H1 (cell line): ENCODE measurements at regions not wholly inside any gene's neighbourhood (a gene's known extent, or its start where the extent isn't known, plus 50 kb on each side); places are given as distances from the start of the nearest gene placed in this dataset.
A peak's percentile ranks its signal among the peaks of the same experiment; 100 is the strongest.

Experiments
- CTCF ChIA-PET: fragments of 300-600 bp; sonication (Branson Sonifier 250); formaldehyde crosslinking; loops from one replicate; lab custom pipeline; 2021; ENCODE audit not compliant: partially characterized antibody; lab: Charles Lee
- POLR2A ChIA-PET: fragments of 300-600 bp; sonication (Branson Sonifier 250); formaldehyde crosslinking; loops from one replicate; lab custom pipeline; 2021; ENCODE audit warnings: inconsistent platforms; ENCODE audit not compliant: partially characterized antibody; lab: Charles Lee
- DNase-seq, 2 experiments: peaks; one replicate each; pipeline versions ENCODE4 v3.0.0 to v3.0.0-alpha.2; 2010 to 2022; ENCODE audit warnings: low spot score in 2 of 2, low read depth in 1 of 2, mixed read lengths in 1 of 2
- FAIRE-seq: peaks from 2 replicates; lab custom pipeline; 2011; peaks lifted over from hg19 to GRCh38; lab: Jason Lieb, UNC
- H2AFZ ChIP-seq: 2 replicates; pipeline ENCODE4 v1.8.1; 2012; ENCODE audit warnings: low read length, inconsistent platforms
- H2AK5ac ChIP-seq: 2 replicates; pipeline ENCODE4 v1.6.1; 2013; ENCODE audit warnings: low read depth, low read length
- H2BK120ac ChIP-seq: replicated peaks from 2 replicates; pipeline ENCODE3; 2013; ENCODE audit warnings: low read depth, low read length, inconsistent platforms
- H2BK12ac ChIP-seq: 2 replicates; pipeline ENCODE4 v1.6.1; 2013; ENCODE audit warnings: low read depth, low read length
- H2BK15ac ChIP-seq: 2 replicates; pipeline ENCODE4 v1.6.1; 2013; ENCODE audit warnings: low read length
- H2BK20ac ChIP-seq: 2 replicates; pipeline ENCODE4 v1.6.1; 2013; ENCODE audit warnings: low read length
- H2BK5ac ChIP-seq: 2 replicates; pipeline ENCODE4 v1.6.1; 2013; ENCODE audit warnings: low read depth, low read length
- H3K14ac ChIP-seq: 2 replicates; pipeline ENCODE4 v1.6.1; 2013; ENCODE audit warnings: inconsistent platforms; ENCODE audit not compliant: insufficient read length
- H3K18ac ChIP-seq: 2 replicates; pipeline ENCODE4 v1.6.1; 2013; ENCODE audit warnings: low read length; ENCODE audit errors: extremely low read depth
- H3K23ac ChIP-seq: 2 replicates; pipeline ENCODE4 v1.6.1; 2013; ENCODE audit warnings: inconsistent platforms; ENCODE audit not compliant: insufficient read length
- H3K23me2 ChIP-seq: 2 replicates; pipeline ENCODE4 v1.6.1; 2013; ENCODE audit warnings: low read depth, low read length
- H3K27ac ChIP-seq: 2 replicates; pipeline ENCODE4 v1.6.1; 2011; ENCODE audit warnings: low read depth, low read length, inconsistent platforms
- H3K27me3 ChIP-seq, 4 experiments: replicated peaks in 1 of 4; 1 replicate in 1 of 4; 2 replicates in 3 of 4; pipeline versions ENCODE4 v1.6.1 to v1.8.1; 2011 to 2013; ENCODE audit warnings: low read length in 3 of 4, mild to moderate bottlenecking in 3 of 4, inconsistent platforms in 2 of 4, mixed read lengths in 2 of 4, moderate library complexity in 1 of 4; ENCODE audit not compliant: control insufficient read depth in 3 of 4, insufficient read depth in 3 of 4; ENCODE audit errors: extremely low read depth in 1 of 4
- H3K36me3 ChIP-seq, 4 experiments: 2 replicates each; pipeline versions ENCODE4 v1.6.1 to v1.8.1; 2011 to 2013; ENCODE audit warnings: mild to moderate bottlenecking in 4 of 4, low read length in 3 of 4, moderate library complexity in 2 of 4, control low read depth in 1 of 4, inconsistent platforms in 1 of 4; ENCODE audit not compliant: insufficient read depth in 4 of 4, control insufficient read depth in 2 of 4
- H3K4ac ChIP-seq: replicated peaks from 2 replicates; pipeline ENCODE3; 2013; ENCODE audit warnings: low read length, low read depth, mixed read lengths, inconsistent platforms; ENCODE audit not compliant: insufficient read length
- H3K4me1 ChIP-seq, 4 experiments: replicated peaks in 1 of 4; 1 replicate in 1 of 4; 2 replicates in 3 of 4; pipeline versions ENCODE4 v1.6.1 to v1.8.1; 2011 to 2013; ENCODE audit warnings: low read length in 3 of 4, inconsistent platforms in 2 of 4, mixed read lengths in 1 of 4; ENCODE audit not compliant: insufficient read depth in 4 of 4, control insufficient read depth in 3 of 4
- H3K4me2 ChIP-seq, 2 experiments: 2 replicates each; pipeline versions ENCODE4 v1.6.1 to v1.8.1; 2011 to 2013; ENCODE audit warnings: low read depth in 2 of 2, low read length in 2 of 2, control low read depth in 1 of 2, inconsistent platforms in 1 of 2, mild to moderate bottlenecking in 1 of 2; ENCODE audit not compliant: insufficient read depth in 1 of 2
- H3K4me3 ChIP-seq, 4 experiments: fragments of 200-600, 300-600 bp in 1 of 4; sonication (generic), shearing (Covaris generic), sonication (Bioruptor Twin) in 1 of 4; 2 replicates each; pipeline versions ENCODE4 v1.5.1 to v1.8.1; 2011 to 2016; ENCODE audit warnings: low read length in 4 of 4, low read depth in 3 of 4, control low read depth in 2 of 4, inconsistent platforms in 2 of 4, mild to moderate bottlenecking in 2 of 4, mixed read lengths in 1 of 4, moderate library complexity in 1 of 4; ENCODE audit not compliant: insufficient read depth in 2 of 4; ENCODE audit errors: extremely low read depth in 1 of 4
- H3K56ac ChIP-seq: replicated peaks from 2 replicates; pipeline ENCODE3; 2013; ENCODE audit warnings: low read depth, mild to moderate bottlenecking, mixed read lengths, low read length, inconsistent platforms; ENCODE audit not compliant: insufficient read length
- H3K79me1 ChIP-seq: 2 replicates; pipeline ENCODE4 v1.6.1; 2013; ENCODE audit warnings: low read depth, low read length, control low read depth
- H3K79me2 ChIP-seq, 2 experiments: 2 replicates each; pipeline versions ENCODE4 v1.6.1 to v1.8.1; 2012 to 2013; ENCODE audit warnings: low read length in 2 of 2, mild to moderate bottlenecking in 2 of 2, inconsistent platforms in 1 of 2; ENCODE audit not compliant: insufficient read depth in 2 of 2, control insufficient read depth in 1 of 2
- H3K9ac ChIP-seq, 4 experiments: replicated peaks in 1 of 4; 1 replicate in 1 of 4; 2 replicates in 3 of 4; pipeline versions ENCODE4 v1.6.1 to v1.8.1; 2011 to 2013; ENCODE audit warnings: low read depth in 3 of 4, low read length in 3 of 4, control low read depth in 2 of 4, mild to moderate bottlenecking in 2 of 4, moderate library complexity in 2 of 4, inconsistent platforms in 1 of 4; ENCODE audit errors: extremely low read depth in 1 of 4
- H3K9me3 ChIP-seq, 2 experiments: 2 replicates each; pipeline versions ENCODE4 v1.6.1 to v1.8.1; 2012 to 2013; ENCODE audit warnings: mild to moderate bottlenecking in 2 of 2, moderate library complexity in 2 of 2, control low read depth in 1 of 2, inconsistent platforms in 1 of 2, low read depth in 1 of 2, low read length in 1 of 2, mixed read lengths in 1 of 2; ENCODE audit not compliant: insufficient read depth in 2 of 2
- H4K20me1 ChIP-seq, 2 experiments: replicated peaks in 1 of 2; 2 replicates each; pipeline versions ENCODE3 to v1.8.1; 2011 to 2013; ENCODE audit warnings: inconsistent platforms in 2 of 2, low read length in 2 of 2, mild to moderate bottlenecking in 1 of 2; ENCODE audit not compliant: insufficient read depth in 2 of 2, control insufficient read depth in 1 of 2
- H4K5ac ChIP-seq: 2 replicates; pipeline ENCODE4 v1.6.1; 2013; ENCODE audit warnings: low read length, low read depth, mixed read lengths, inconsistent platforms; ENCODE audit not compliant: insufficient read length
- H4K8ac ChIP-seq: 2 replicates; pipeline ENCODE4 v1.8.0; 2013; ENCODE audit warnings: mild to moderate bottlenecking, moderate library complexity, low read length, inconsistent platforms; ENCODE audit not compliant: insufficient read depth; ENCODE audit errors: extremely low read depth
- H4K91ac ChIP-seq: replicated peaks from 2 replicates; pipeline ENCODE3; 2013; ENCODE audit warnings: low read length, mixed read lengths, inconsistent platforms; ENCODE audit not compliant: insufficient read length
- CHD1 ChIP-seq: IDR thresholded peaks from 2 replicates; pipeline ENCODE4 v1.6.1; 2012; ENCODE audit warnings: low read depth, low read length, improper control_type of control experiment
- KDM1A ChIP-seq: fragments of 200-600, 300-600 bp; sonication (generic); IDR thresholded peaks from 2 replicates; pipeline ENCODE4 v1.7.1; 2016; ENCODE audit warnings: mild to moderate bottlenecking, low read length, borderline replicate concordance
- NANOG ChIP-seq: IDR thresholded peaks from 2 replicates; pipeline ENCODE4 v1.6.1; 2011; ENCODE audit warnings: low read length, low read depth, mild to moderate bottlenecking, inconsistent platforms; ENCODE audit not compliant: insufficient read depth, poor library complexity, severe bottlenecking
- RNF2 ChIP-seq: fragments of 200-900, 300-1000 bp; sonication (generic); IDR thresholded peaks from 2 replicates; pipeline ENCODE4 v1.7.1; 2016; ENCODE audit warnings: borderline replicate concordance, low read depth, mild to moderate bottlenecking, antibody characterized with exemption, low read length; ENCODE audit not compliant: poor library complexity, severe bottlenecking; ENCODE audit errors: missing control alignments
- SIX5 ChIP-seq: IDR thresholded peaks from 2 replicates; pipeline ENCODE4 v1.6.1; 2011; ENCODE audit warnings: mild to moderate bottlenecking, low read depth, low read length
- SP2 ChIP-seq: IDR thresholded peaks from 2 replicates; pipeline ENCODE4 v1.6.1; 2012; ENCODE audit warnings: mild to moderate bottlenecking, low read length, inconsistent platforms
- WGBS, 2 experiments: shearing (Covaris generic) in 1 of 2; methylation state at CpG; one replicate each; pipeline versions ENCODE4 v1.1.6 to v1.1.7; 2013 to 2015; ENCODE audit warnings: low lambda C conversion rate in 2 of 2, mixed read lengths in 2 of 2, inconsistent platforms in 1 of 2, low coverage in 1 of 2, missing lambda C conversion rate in 1 of 2; ENCODE audit not compliant: insufficient replicate concordance in 2 of 2, insufficient coverage in 1 of 2, insufficient read length in 1 of 2; ENCODE audit errors: extremely low coverage in 1 of 2, missing lambda C conversion rate in 1 of 2; 5-methylcytosine and 5-hydroxymethylcytosine counted together

DNA sequence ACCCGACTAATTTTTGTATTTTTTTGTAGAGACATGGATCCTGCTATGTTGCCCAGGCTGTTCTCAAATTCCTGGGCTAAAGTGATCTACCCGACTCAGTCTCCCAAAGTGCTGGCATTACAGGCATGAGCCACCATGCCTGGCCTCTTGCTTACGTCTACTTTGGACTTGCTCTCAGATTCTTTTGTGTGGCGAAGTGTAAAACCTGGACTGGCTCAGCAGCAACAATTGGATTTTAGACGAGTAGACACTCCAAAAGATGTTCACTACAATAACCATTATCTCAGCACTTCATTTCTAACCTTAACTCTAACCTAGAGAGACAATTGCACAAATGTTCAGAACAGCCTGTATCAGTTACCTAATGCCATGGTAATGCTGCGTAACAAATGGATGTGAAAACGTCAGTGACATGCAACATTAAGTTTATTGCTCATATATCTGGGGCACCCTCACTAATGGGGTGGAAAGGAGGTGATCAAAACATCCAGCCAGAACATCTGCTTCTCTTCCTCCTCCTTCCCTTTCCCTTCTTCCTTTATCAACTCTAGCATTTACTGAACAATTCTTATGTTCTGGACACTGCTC is 124.9 kb upstream of the MRI1 start:
- Histone ChIP-seq H3K79me2 (no peaks in the 10 kb centered on the region), H3K79me1 (no peaks in the 10 kb centered on the region), H2AK5ac (no peak overlapping the region), H3K27me3 (no peaks in the 10 kb centered on the region), H2AFZ (no peak overlapping the region), H2BK12ac (no peak overlapping the region), H3K23ac (no peak overlapping the region), H4K5ac (no peak overlapping the region), H3K36me3 (no peaks in the 10 kb centered on the region), H3K56ac (no peak overlapping the region), H2BK120ac (no peak overlapping the region), H3K4me1 (no peaks in the 10 kb centered on the region), H3K4me3 (no peak overlapping the region), H4K8ac (no peak overlapping the region), H3K4ac (no peak overlapping the region), H3K4me2 (no peak overlapping the region), H2BK20ac (no peak overlapping the region), H2BK15ac (no peak overlapping the region), H3K9me3 (0 out of 4 replicates have a peak, but pooled peaks cover 0 to 2% of the 10 kb centered on the region in 2 experiments), H2BK5ac (no peak overlapping the region), H4K91ac (no peak overlapping the region), H3K27ac (no peak overlapping the region), H4K20me1 (no peaks in the 10 kb centered on the region), H3K18ac (no peak overlapping the region), H3K14ac (no peak overlapping the region), H3K23me2 (no peaks in the 10 kb centered on the region), H3K9ac (no peak overlapping the region)
- TF ChIP-seq NANOG (no peak), RNF2 (no peak), KDM1A (0 out of 2 replicates have a peak, but pooled peaks have one; percentile 31), SP2 (no peak), SIX5 (no peak), CHD1 (no peak)
- WGBS, 2 experiments: 89% methylated on average over 7 of the region's 7 CpGs; no CpG with 5 or more reads in 1 of the 2 experiments
- FAIRE-seq (no peak), DNase-seq (no peak)
- ChIA-PET CTCF (interaction anchor here (1.0 to 1.2 kb wide), 2 partner anchors 11 to 13 kb away, joined by 3 read pairs; no protein-coding TSS in a partner anchor), POLR2A (no interaction called here)
